BLaER1 (cell line): ENCODE measurements at regions not wholly inside any gene's neighbourhood (a gene's known extent, or its start where the extent isn't known, plus 50 kb on each side); places are given as distances from the start of the nearest gene placed in this dataset.

Source experiments
- H3K27ac ChIP-seq: shearing (Covaris generic); formaldehyde crosslinking; 2 replicates; pipeline ENCODE4 v1.8.1; 2022
- H3K27me3 ChIP-seq: shearing (Covaris generic); formaldehyde crosslinking; 2 replicates; pipeline ENCODE4 v1.8.1; 2022
- H3K36me3 ChIP-seq: shearing (Covaris generic); formaldehyde crosslinking; 2 replicates; pipeline ENCODE4 v1.8.1; 2022
- H3K4me1 ChIP-seq: shearing (Covaris generic); formaldehyde crosslinking; 2 replicates; pipeline ENCODE4 v1.8.1; 2022
- H3K4me2 ChIP-seq: shearing (Covaris generic); formaldehyde crosslinking; 2 replicates; pipeline ENCODE4 v1.8.1; 2022
- H3K4me3 ChIP-seq: shearing (Covaris generic); formaldehyde crosslinking; 2 replicates; pipeline ENCODE4 v1.8.1; 2022
- H3K9ac ChIP-seq: shearing (Covaris generic); formaldehyde crosslinking; 2 replicates; pipeline ENCODE4 v1.8.1; 2022
- H3K9me3 ChIP-seq: shearing (Covaris generic); formaldehyde crosslinking; 2 replicates; pipeline ENCODE4 v1.8.1; 2022
- H4K20me1 ChIP-seq: shearing (Covaris generic); formaldehyde crosslinking; 2 replicates; pipeline ENCODE4 v1.8.1; 2022
- Cebpa-rat ChIP-seq: shearing (Covaris generic); IDR thresholded peaks from 2 replicates; pipeline ENCODE4 v1.8.1; 2022

DNA sequence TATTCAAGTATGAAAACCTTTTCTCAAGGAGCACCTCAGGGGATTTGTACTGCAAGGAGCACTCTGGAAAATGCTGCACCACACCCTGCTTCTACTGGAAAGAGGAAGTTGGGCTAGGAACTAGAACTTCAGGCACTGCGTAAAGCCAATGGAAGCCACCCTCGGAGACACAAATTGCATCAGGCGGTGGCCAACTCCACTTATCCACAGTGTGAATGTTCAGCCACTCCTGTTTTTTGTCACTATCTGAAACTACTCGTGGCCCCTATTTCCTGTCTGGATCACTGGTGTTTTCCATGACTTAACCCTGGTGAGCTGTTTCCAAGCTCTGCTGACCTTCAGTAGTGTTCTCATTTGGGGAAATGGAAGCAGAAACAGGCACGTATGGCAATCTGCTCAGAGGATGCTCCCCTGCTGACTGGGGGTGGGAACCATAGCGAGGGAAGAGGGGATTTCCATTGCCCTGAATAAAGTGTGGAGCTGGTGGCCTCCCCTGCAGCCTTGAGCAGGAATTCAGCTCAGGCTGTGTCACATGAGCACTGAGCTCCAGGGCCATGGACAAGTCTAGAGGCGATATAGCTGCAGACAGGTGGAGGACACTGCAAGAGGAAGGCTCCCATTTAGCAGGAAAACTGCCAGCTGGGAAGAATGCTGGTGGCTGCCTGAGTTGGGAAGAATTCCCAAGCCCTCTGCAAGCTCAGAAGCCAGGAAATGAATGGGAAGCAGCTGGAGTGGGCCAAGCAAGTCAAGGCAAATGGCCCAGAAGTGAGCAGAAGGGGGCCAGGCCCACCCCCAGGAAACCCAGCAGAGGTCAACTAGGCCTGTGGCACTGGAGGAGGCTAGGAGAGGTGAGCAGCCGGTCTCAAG, 50.5 kb upstream of the RAP1B start:
- H3K36me3 ChIP-seq = no peaks in the 10 kb centered on the region
- no peak for TF ChIP-seq Cebpa-rat
- H3K27me3 ChIP-seq = no peaks in the 10 kb centered on the region
- no peak overlapping the region for H3K9ac ChIP-seq
- H3K27ac ChIP-seq = no peak overlapping the region
- no peaks in the 10 kb centered on the region for H4K20me1 ChIP-seq
- H3K4me3 ChIP-seq = no peak overlapping the region
- no peak overlapping the region for H3K4me2 ChIP-seq
- H3K4me1 ChIP-seq = 0 out of 2 replicates have a peak, but pooled peaks cover 6% of the 10 kb centered on the region
- H3K9me3 ChIP-seq = peaks cover 12% of the 10 kb centered on the region; the same call in 1 of the 2 replicates

DNA sequence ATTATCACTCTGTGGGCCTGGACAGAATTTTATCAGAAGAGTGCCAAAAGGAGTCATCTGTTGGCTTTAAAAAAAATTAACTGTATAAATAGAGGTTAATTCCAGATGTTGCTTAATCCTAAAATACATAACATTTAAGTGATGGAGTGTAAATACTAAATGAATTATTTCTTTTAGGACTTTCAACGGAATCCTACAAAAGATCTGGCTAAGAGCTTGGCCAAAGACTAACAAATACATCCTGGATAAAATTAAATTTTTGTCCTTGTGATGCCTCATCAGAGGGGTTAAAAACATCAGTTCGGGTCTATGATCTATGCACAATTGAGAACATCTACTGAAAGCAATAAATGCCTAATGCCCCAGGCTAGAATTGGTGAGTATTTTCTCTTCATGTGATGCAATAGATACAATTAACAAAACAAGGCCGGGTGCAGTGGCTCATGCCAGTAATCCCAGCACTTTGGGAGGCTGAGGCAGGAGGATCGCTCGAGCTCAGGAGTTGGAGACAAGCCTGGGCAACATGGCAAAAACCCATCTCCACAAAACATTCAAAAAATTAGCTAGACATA, 49.8 kb upstream of the RAP1B start:
- H3K4me2 ChIP-seq = no peak overlapping the region
- no peaks in the 10 kb centered on the region for H3K27me3 ChIP-seq
- H3K4me1 ChIP-seq = 0 out of 2 replicates have a peak, but pooled peaks cover 6% of the 10 kb centered on the region
- H3K4me3 ChIP-seq = no peak overlapping the region
- H4K20me1 ChIP-seq = no peaks in the 10 kb centered on the region
- H3K9ac ChIP-seq = no peak overlapping the region
- no peak for TF ChIP-seq Cebpa-rat
- H3K27ac ChIP-seq = no peak overlapping the region
- H3K9me3 ChIP-seq = peaks cover 12% of the 10 kb centered on the region; the same call in 1 of the 2 replicates
- H3K36me3 ChIP-seq = no peaks in the 10 kb centered on the region
